ENCODE measurements at regions not wholly inside any gene's neighbourhood (a gene's known extent, or its start where the extent isn't known, plus 50 kb on each side); places are given as distances from the start of the nearest gene placed in this dataset.
"Not testable (repeated sequence)": the region's sequence is repeated elsewhere in the genome, so short reads cannot be mapped to it uniquely, and the experiment has no call there.

DNA sequence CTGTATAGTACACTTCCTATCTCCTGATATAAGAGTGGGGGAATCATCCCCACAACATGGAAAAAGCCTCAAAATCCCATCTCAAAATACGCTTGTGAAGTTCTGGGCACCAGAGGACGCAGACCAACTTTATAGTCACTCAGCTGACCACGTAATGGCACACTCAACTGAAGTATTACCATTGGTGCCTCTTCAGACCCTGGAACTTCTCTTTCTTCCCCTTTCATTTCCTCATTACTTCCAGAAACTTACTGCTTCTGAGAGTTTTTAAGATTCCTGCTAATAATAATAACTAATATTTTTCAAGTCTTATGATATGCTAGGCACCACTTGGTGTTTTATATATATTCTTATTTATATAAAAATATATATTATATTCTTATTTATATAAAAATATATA is 202.6 kb downstream of the PTPRC start:
- no peaks in the 10 kb centered on the region for H3K36me3 ChIP-seq (ENCODE audit: control insufficient read depth, insufficient read depth, low read length)
- DNase-seq (ENCODE audit: low read depth, low spot score): no peak
- no peaks in the 10 kb centered on the region for H3K9me3 ChIP-seq (ENCODE audit: control insufficient read depth, insufficient read depth, low read length)
- WGBS (ENCODE audit: insufficient coverage, insufficient read length): no CpG with 5 or more reads among the region's 3 CpGs
- H3K27me3 ChIP-seq (ENCODE audit: control insufficient read depth, insufficient read depth, low read length): no peaks in the 10 kb centered on the region
- H3K4me3 ChIP-seq (ENCODE audit: low read length): no peak overlapping the region
- H3K27ac ChIP-seq (ENCODE audit: low read length): no peak overlapping the region
- no peaks in the 10 kb centered on the region for H3K4me1 ChIP-seq (ENCODE audit: control insufficient read depth, insufficient read depth, low read length)

DNA sequence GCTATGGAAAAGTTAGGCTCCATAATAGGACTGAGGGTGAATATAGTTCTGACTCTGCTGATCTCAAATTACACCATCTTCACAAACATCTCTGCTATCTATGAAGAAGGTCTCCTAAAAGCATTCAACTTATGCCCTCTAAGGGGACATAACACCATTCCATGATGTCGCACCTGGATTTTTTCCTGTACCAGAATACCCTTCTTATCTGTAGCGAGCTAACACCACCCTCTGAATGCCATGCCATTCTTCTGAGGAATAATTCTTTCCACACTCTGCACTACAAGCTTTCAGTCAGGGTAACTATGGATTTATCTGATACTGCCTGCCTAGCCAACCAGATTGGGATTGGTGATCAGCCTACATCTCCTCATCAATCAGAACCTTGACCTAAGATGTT is 203.8 kb downstream of the PTPRC start:
- H3K9me3 ChIP-seq (ENCODE audit: control insufficient read depth, insufficient read depth, low read length): no peaks in the 10 kb centered on the region
- WGBS (ENCODE audit: insufficient coverage, insufficient read length): no CpG with 5 or more reads among the region's 2 CpGs
- H3K27me3 ChIP-seq (ENCODE audit: control insufficient read depth, insufficient read depth, low read length): no peaks in the 10 kb centered on the region
- no peak overlapping the region for H3K4me3 ChIP-seq (ENCODE audit: low read length)
- DNase-seq (ENCODE audit: low read depth, low spot score): no peak
- H3K36me3 ChIP-seq (ENCODE audit: control insufficient read depth, insufficient read depth, low read length): no peaks in the 10 kb centered on the region
- H3K27ac ChIP-seq (ENCODE audit: low read length): no peak overlapping the region
- H3K4me1 ChIP-seq (ENCODE audit: control insufficient read depth, insufficient read depth, low read length): no peaks in the 10 kb centered on the region

DNA sequence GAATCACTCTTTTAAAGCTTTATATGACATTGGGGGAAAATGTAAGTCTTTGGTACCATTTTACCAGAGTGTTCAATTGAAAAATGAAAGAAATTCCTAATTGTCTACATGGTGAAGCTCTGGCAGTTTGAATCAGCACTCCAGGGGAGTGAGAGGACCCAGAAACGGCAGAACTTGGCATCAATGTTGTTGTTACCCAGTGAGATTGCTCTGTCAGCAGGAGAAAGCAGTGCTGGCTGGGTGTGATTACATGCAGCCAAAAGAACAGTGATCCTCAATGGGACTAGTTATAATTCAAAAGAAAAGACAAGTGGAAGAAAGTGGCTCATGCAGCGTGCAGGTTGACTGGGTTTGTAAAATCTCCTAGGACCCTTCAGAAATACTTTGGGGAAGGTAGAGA is 206.4 kb downstream of the PTPRC start:
- Histone ChIP-seq H3K9me3 (ENCODE audit: control insufficient read depth, insufficient read depth, low read length) (no peaks in the 10 kb centered on the region), H3K4me3 (ENCODE audit: low read length) (no peak overlapping the region), H3K27ac (ENCODE audit: low read length) (no peak overlapping the region), H3K36me3 (ENCODE audit: control insufficient read depth, insufficient read depth, low read length) (no peaks in the 10 kb centered on the region), H3K27me3 (ENCODE audit: control insufficient read depth, insufficient read depth, low read length) (no peaks in the 10 kb centered on the region), H3K4me1 (ENCODE audit: control insufficient read depth, insufficient read depth, low read length) (no peaks in the 10 kb centered on the region)
- no CpG with 5 or more reads among the region's 2 CpGs for WGBS (ENCODE audit: insufficient coverage, insufficient read length)
- no peak for DNase-seq (ENCODE audit: low read depth, low spot score)

DNA sequence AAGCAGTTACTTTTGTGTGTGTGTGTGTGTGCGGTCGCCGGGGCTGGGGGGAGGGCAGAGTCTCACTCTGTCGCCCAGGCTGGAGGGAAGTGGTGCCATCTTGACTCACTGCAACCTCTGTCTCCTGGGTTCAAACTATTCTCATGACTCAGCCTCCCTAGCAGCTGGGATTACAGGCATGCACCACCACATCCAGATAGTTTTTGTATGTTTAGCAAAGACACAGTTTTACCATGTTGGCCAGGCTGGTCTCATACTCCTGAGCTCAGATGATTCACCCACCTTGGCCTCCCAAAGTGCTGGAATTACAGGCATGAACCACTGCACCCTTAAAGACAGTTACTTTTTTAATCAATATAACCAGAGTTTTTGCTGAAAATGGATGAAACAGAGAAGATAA is 207.0 kb downstream of the PTPRC start:
- H3K27ac ChIP-seq (ENCODE audit: low read length): no peak overlapping the region
- H3K4me1 ChIP-seq (ENCODE audit: control insufficient read depth, insufficient read depth, low read length): no peaks in the 10 kb centered on the region
- H3K4me3 ChIP-seq (ENCODE audit: low read length): no peak overlapping the region
- H3K27me3 ChIP-seq (ENCODE audit: control insufficient read depth, insufficient read depth, low read length): no peaks in the 10 kb centered on the region
- no CpG with 5 or more reads among the region's 4 CpGs for WGBS (ENCODE audit: insufficient coverage, insufficient read length)
- DNase-seq (ENCODE audit: low read depth, low spot score): no peak
- H3K9me3 ChIP-seq (ENCODE audit: control insufficient read depth, insufficient read depth, low read length): no peaks in the 10 kb centered on the region
- H3K36me3 ChIP-seq (ENCODE audit: control insufficient read depth, insufficient read depth, low read length): no peaks in the 10 kb centered on the region

DNA sequence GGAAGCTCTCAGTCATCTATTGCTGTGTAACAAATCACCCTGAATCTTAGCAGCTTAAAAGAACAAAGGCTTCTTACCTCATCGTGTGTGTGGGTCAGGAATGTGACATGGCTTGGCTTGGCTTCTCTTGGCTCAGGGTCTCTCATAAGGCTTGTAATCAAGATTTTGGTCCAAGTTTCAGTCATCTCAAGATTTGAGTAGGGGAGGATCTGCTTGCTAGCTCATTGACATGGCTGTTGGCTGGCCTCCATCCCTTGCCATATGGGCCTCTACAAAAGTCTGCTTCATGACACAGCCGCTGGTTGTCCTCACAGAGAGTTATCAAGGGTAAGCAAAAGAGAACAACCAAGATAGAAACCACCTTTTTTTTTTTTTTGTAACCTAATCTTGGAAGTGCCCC is 207.7 kb downstream of the PTPRC start:
- no peak for DNase-seq (ENCODE audit: low read depth, low spot score)
- Histone ChIP-seq H3K9me3 (ENCODE audit: control insufficient read depth, insufficient read depth, low read length) (no peaks in the 10 kb centered on the region), H3K4me1 (ENCODE audit: control insufficient read depth, insufficient read depth, low read length) (no peaks in the 10 kb centered on the region), H3K4me3 (ENCODE audit: low read length) (no peak overlapping the region), H3K36me3 (ENCODE audit: control insufficient read depth, insufficient read depth, low read length) (no peaks in the 10 kb centered on the region), H3K27me3 (ENCODE audit: control insufficient read depth, insufficient read depth, low read length) (no peaks in the 10 kb centered on the region), H3K27ac (ENCODE audit: low read length) (no peak overlapping the region)
- no CpG with 5 or more reads among the region's 2 CpGs for WGBS (ENCODE audit: insufficient coverage, insufficient read length)

DNA sequence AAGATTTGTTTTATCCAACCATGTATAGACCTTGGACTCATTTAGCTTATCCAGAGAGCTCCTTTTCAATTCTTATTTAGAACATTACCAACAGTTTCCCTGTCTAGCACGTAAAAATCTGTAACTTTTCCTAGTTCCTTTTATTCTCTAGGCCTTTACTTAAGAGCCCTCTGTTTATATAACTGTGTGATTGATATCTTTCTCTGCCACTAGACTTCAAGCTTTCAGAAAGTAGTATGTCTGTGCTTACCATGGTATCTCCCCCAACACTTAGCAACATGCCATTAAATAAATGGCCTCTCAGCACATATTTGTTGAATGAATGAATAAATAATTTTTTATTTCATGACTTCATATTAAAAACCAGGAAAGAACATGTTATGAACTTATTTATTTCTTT is 209.4 kb downstream of the PTPRC start:
- Histone ChIP-seq H3K27me3 (ENCODE audit: control insufficient read depth, insufficient read depth, low read length) (no peaks in the 10 kb centered on the region), H3K4me1 (ENCODE audit: control insufficient read depth, insufficient read depth, low read length) (no peaks in the 10 kb centered on the region), H3K27ac (ENCODE audit: low read length) (no peak overlapping the region), H3K9me3 (ENCODE audit: control insufficient read depth, insufficient read depth, low read length) (no peaks in the 10 kb centered on the region), H3K4me3 (ENCODE audit: low read length) (no peak overlapping the region), H3K36me3 (ENCODE audit: control insufficient read depth, insufficient read depth, low read length) (no peaks in the 10 kb centered on the region)
- no peak for DNase-seq (ENCODE audit: low read depth, low spot score)
- no CpG with 5 or more reads among the region's 1 CpG for WGBS (ENCODE audit: insufficient coverage, insufficient read length)

DNA sequence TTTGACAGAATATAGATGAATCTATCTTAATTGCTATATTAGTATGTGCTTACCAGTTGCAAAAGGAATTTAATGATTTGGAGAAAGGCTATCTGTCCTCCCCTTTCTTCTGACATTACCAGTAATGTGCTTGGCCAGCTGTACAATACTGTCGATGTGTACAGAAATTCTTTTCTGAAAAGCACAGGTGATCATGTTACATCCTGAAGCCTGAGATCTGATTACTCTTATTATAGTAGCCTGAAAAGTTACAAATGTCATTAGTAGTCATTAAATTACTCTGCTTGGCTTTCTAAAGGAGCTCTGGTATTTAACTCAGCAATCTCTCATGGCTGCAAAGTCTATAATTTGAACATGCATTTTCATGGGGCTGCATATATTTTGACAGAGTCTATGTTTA is 209.8 kb downstream of the PTPRC start:
- no CpG with 5 or more reads among the region's 1 CpG for WGBS (ENCODE audit: insufficient coverage, insufficient read length)
- Histone ChIP-seq H3K36me3 (ENCODE audit: control insufficient read depth, insufficient read depth, low read length) (no peaks in the 10 kb centered on the region), H3K27ac (ENCODE audit: low read length) (no peak overlapping the region), H3K4me1 (ENCODE audit: control insufficient read depth, insufficient read depth, low read length) (no peaks in the 10 kb centered on the region), H3K27me3 (ENCODE audit: control insufficient read depth, insufficient read depth, low read length) (no peaks in the 10 kb centered on the region), H3K9me3 (ENCODE audit: control insufficient read depth, insufficient read depth, low read length) (no peaks in the 10 kb centered on the region), H3K4me3 (ENCODE audit: low read length) (no peak overlapping the region)
- no peak for DNase-seq (ENCODE audit: low read depth, low spot score)

DNA sequence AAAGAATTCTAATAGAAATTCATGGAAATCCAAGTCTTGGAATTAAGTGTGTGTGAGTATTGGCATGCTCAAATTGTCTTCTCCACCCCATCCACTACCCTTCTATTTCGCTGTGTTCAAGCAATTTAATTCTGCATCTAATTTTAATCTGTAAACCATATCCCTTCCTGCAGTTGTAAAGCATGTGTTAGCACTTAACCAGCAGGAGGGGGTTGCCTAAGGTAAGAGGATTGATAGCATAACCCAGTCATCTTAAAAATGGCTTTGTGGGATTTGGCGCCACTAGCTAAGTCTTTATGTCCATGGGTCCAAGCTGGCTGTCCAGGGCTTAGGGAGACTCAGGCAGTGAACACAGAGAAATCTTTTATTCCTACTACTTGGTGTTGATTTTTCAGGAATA is 210.3 kb downstream of the PTPRC start:
- no CpG with 5 or more reads among the region's 2 CpGs for WGBS (ENCODE audit: insufficient coverage, insufficient read length)
- no peak for DNase-seq (ENCODE audit: low read depth, low spot score)
- Histone ChIP-seq H3K36me3 (ENCODE audit: control insufficient read depth, insufficient read depth, low read length) (no peaks in the 10 kb centered on the region), H3K27ac (ENCODE audit: low read length) (no peak overlapping the region), H3K4me3 (ENCODE audit: low read length) (no peak overlapping the region), H3K27me3 (ENCODE audit: control insufficient read depth, insufficient read depth, low read length) (no peaks in the 10 kb centered on the region), H3K4me1 (ENCODE audit: control insufficient read depth, insufficient read depth, low read length) (no peaks in the 10 kb centered on the region), H3K9me3 (ENCODE audit: control insufficient read depth, insufficient read depth, low read length) (no peaks in the 10 kb centered on the region)

DNA sequence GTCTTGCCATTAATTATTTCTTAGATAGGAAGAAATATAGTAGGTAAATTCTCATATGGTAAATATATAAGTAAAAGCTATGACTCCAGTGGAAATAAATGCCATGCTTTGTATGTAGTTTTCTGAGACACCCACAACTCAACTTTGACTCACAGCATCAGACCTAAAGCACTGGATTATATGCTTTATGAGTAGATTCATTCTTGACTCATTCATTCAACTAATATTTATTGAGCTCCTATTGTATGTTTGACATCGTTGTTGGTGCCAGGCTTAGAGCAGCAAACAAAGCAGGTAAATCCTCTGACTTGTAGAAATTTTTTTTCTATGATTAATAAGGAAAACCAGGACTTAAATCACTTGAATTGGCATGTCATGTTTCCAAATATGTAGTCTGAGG is 211.4 kb downstream of the PTPRC start:
- WGBS (ENCODE audit: insufficient coverage, insufficient read length): no CpG with 5 or more reads among the region's 1 CpG
- H3K4me3 ChIP-seq (ENCODE audit: low read length): no peak overlapping the region
- H3K9me3 ChIP-seq (ENCODE audit: control insufficient read depth, insufficient read depth, low read length): no peaks in the 10 kb centered on the region
- H3K4me1 ChIP-seq (ENCODE audit: control insufficient read depth, insufficient read depth, low read length): no peaks in the 10 kb centered on the region
- H3K27ac ChIP-seq (ENCODE audit: low read length): no peak overlapping the region
- no peaks in the 10 kb centered on the region for H3K36me3 ChIP-seq (ENCODE audit: control insufficient read depth, insufficient read depth, low read length)
- DNase-seq (ENCODE audit: low read depth, low spot score): no peak
- no peaks in the 10 kb centered on the region for H3K27me3 ChIP-seq (ENCODE audit: control insufficient read depth, insufficient read depth, low read length)

DNA sequence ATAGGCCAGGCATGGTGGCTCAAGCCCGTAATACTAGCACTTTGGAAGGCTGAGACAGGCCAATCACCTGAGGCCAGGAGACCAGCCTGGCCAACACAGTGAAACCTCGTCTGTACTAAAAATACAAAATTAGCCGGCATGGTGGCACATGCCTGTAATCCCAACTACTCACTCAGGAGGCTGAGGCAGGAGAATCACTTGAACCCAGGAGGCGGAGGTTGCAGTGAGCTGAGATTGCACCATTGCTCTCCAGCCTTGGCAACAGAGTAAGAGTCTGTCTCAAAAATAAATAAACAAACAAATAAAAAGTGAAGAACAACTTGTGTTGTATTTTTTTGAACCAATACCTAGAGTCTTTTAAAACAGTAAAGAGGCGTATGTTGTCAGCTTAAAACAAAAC is 212.1 kb downstream of the PTPRC start:
- not testable (repeated sequence) for H3K27me3 ChIP-seq (ENCODE audit: control insufficient read depth, insufficient read depth, low read length); H3K36me3 ChIP-seq (ENCODE audit: control insufficient read depth, insufficient read depth, low read length); H3K9me3 ChIP-seq (ENCODE audit: control insufficient read depth, insufficient read depth, low read length); H3K27ac ChIP-seq (ENCODE audit: low read length); DNase-seq (ENCODE audit: low read depth, low spot score); H3K4me3 ChIP-seq (ENCODE audit: low read length); H3K4me1 ChIP-seq (ENCODE audit: control insufficient read depth, insufficient read depth, low read length)
- WGBS (ENCODE audit: insufficient coverage, insufficient read length): no CpG with 5 or more reads among the region's 5 CpGs

DNA sequence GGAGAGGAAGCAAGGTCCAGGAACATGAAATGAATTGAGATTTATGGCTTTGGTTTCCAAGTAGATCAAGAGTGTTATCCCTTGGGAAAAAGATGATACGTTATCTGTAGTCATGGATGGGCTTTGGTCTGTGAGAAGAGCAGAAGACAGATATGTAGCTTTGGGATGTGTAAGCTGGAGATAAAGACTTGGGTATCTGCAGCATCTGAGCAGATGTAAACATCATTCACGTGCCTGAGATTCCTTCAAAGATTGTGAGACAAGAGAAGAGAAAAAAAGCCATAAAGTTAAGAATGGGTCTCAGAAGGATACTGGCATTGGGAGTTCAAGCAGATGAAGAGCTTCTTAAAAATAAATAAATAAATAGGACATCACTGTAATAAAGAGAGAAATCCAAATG is 217.8 kb downstream of the PTPRC start:
- H3K9me3 ChIP-seq (ENCODE audit: control insufficient read depth, insufficient read depth, low read length): no peaks in the 10 kb centered on the region
- no peak for DNase-seq (ENCODE audit: low read depth, low spot score)
- WGBS (ENCODE audit: insufficient coverage, insufficient read length): no CpG with 5 or more reads among the region's 2 CpGs
- no peaks in the 10 kb centered on the region for H3K4me1 ChIP-seq (ENCODE audit: control insufficient read depth, insufficient read depth, low read length)
- H3K4me3 ChIP-seq (ENCODE audit: low read length): no peak overlapping the region
- no peak overlapping the region for H3K27ac ChIP-seq (ENCODE audit: low read length)
- H3K27me3 ChIP-seq (ENCODE audit: control insufficient read depth, insufficient read depth, low read length): no peaks in the 10 kb centered on the region
- H3K36me3 ChIP-seq (ENCODE audit: control insufficient read depth, insufficient read depth, low read length): no peaks in the 10 kb centered on the region
